Stimulated activated CD8-positive, alpha-beta memory T cell treated with anti-CD3 and anti-CD28 coated beads, Interleukin-7, amount 100 ng/mL, for 48 hours (primary cell): ENCODE measurements at regions not wholly inside any gene's neighbourhood (a gene's known extent, or its start where the extent isn't known, plus 50 kb on each side); places are given as distances from the start of the nearest gene placed in this dataset.
"Not testable (repeated sequence)": the region's sequence is repeated elsewhere in the genome, so short reads cannot be mapped to it uniquely, and the experiment has no call there.

Source experiments
- DNase-seq, 2 donors: peaks; one replicate each; pipeline ENCODE4 v3.0.0-alpha.2; 2020; ENCODE audit warnings: low read depth in 1 of 2; ENCODE audit errors: extremely low read depth in 1 of 2

- no peak for DNase-seq
Measured at GRCh38 chr13:33410619-33411018, 125.1 kb upstream of the STARD13 start.

GRCh38 chr13:33411312-33411711, 125.8 kb upstream of the STARD13 start:
- DNase-seq = no peak

GRCh38 chr13:33415822-33416221, 130.3 kb upstream of the STARD13 start:
- DNase-seq = no peak

DNA sequence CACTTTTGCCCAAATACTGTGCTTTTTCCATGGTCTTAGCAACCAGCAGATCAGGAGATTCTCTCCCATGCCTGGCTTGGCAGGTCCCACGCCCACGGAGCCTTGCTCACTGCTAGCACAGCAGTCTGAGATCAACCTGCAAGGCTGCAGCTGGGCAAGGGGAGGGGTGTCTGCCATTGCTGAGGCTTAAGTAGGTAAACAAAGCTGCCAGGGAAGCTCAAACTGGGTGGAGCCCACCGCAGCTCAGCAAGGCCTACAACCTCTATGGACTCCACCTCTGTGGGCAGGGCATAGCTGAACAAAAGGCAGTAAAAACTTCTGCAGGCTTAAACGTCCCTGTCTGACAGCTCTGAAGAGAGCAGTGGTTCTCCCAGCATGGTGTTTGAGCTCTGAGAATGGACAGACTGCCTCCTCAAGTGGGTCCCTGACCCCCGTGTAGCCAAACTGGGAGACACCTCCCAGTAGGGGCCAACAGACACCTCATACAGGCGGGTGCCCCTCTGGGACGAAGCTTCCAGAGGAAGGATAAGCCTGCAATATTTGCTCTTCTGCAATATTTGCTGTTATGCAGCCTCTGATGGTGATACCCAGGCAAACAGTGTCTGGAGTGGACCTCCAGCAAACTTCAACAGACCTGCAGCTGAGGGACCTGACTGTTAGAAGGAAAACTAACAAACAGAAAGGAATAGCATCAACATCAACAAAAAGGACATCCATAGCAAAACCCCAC, 132.8 kb upstream of the STARD13 start:
- DNase-seq = not testable (repeated sequence)

- not testable (repeated sequence) for DNase-seq
Measured at GRCh38 chr13:33420117-33420516, 134.6 kb upstream of the STARD13 start.

DNA sequence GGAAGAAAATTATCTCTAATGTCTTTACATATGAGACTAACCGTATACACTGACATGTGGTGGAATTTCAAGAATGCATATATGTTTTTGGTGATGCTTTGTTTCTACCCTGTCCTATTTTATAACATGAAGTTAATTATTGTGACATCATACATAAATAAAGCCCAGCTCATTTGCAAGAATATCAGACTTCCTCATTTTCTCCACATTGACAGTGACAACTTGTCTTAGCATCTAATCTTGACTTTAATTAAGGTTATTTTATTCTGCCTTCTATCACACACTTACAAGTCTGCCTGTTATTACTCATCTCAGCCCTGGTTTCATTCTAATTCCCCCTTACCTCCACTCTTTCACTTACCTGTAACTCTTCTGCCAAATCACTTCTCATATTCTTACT, 140.6 kb upstream of the STARD13 start:
- DNase-seq = no peak

DNA sequence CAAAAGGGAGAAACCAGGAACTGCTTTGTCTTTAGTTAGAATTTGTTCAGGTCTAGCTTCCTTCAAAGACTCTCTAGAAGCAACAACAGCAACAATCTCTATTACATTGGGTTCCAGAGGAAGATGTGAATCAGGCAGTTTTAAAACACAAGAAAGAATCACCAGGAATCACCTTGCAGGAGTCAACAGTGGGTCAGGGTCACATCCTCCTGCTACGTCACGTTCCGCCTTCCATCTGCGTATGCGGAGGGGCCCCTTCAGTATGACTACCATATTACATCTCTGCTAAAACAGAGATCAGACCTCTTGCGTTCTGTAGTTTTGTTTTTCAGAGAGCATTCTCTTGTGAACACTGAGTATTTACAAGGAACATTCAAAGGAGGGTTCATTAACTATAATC, 147.8 kb upstream of the STARD13 start:
- no peak for DNase-seq

- DNase-seq = no peak
Measured at GRCh38 chr13:33434676-33435075, 149.1 kb upstream of the STARD13 start.

DNA sequence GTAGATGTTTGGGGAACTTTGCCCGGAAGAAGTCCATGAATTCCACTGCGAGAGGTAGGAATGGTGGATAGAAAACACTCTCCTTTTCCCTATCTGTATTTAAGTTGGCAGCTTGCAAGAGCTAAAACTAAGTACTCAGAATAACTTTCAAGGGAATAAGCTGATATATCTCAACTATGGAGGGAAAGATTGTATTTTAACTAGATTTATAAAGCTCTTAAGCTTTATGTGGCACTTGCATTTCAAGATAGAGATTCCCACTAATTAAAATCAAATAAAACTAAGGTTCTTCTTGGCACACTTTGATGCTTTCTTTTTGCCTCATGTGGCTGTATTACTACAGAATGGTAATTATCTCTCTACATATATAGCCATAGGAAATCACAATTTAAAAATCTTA, 149.7 kb upstream of the STARD13 start:
- no peak for DNase-seq

DNA sequence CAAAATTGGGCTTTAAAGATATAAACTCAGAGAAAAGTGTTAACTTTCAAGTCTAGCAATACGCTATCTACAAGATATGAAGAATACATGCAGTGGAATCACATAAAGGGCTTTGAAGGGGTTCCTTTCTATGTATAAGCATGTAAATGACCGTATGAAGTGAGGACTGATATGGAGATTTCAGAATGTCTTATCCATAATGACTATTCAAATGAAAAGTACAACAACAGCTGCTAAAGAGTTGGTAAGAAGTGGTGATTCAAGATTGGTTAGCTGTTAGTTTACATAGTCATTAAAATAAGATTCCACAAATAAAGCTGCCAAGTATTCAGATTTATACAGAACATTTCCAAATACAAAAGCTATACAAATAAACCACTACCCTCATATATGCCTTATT, 153.4 kb upstream of the STARD13 start:
- no peak for DNase-seq

- no peak for DNase-seq
Measured at GRCh38 chr13:33441015-33441414, 155.5 kb upstream of the STARD13 start.

GRCh38 chr13:33445024-33445423, 159.5 kb upstream of the STARD13 start:
- DNase-seq = no peak

DNA sequence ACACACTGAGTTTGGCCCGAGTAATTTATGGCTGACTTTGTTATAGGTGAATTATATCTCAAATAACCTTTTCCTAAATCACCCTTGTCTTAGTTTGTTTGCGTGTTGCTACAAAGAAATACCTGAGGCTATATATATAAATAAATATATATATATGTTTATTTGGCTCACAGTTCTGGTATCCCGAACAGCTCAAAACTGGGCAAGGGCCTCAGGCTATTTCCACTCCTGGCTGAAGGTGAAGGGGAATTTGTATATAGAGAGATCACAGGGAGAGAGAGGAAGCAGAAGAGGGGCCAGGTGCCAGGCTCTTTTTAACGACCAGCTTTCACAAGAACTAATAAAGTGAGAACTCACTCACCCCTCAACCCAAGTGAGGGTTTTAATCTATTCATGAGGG, 159.9 kb upstream of the STARD13 start:
- DNase-seq = no peak

GRCh38 chr13:33446821-33447725, 161.5 kb upstream of the STARD13 start:
- DNase-seq = no peak

DNA sequence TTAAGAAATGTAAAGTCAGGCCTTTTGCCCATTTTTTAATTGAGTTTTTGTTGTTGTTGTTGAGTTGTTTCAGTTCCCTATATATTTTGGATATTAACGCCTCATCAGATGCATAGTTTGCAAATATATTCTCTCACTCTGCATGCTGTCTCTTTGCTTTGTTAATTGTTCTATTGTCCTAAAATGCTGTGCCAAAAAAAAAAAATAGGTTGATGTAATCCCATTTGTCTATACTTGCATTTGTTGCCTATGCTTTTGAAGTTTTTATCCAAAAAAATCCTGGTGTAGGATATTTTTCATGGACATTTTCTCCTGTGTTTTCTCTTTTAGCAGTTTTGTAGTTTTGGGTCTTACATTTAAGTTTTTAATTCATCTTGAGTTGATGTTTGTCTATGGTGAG, 163.3 kb upstream of the STARD13 start:
- DNase-seq = no peak

- no peak for DNase-seq
Measured at GRCh38 chr13:33450956-33451709, 165.6 kb upstream of the STARD13 start.

- DNase-seq = no peak
Measured at GRCh38 chr13:33452873-33453517, 167.4 kb upstream of the STARD13 start.

- DNase-seq = no peak
Measured at GRCh38 chr13:33453936-33454335, 168.4 kb upstream of the STARD13 start.

- DNase-seq = no peak
Measured at GRCh38 chr13:33454844-33455705, 169.5 kb upstream of the STARD13 start.

- no peak for DNase-seq
Measured at GRCh38 chr13:33459702-33460101, 174.1 kb upstream of the STARD13 start.
